GM10266 (cell line): ENCODE measurements at regions not wholly inside any gene's neighbourhood (a gene's known extent, or its start where the extent isn't known, plus 50 kb on each side); places are given as distances from the start of the nearest gene placed in this dataset.

Experiments
- DNase-seq: peaks from one replicate; pipeline ENCODE4 v3.0.0; 2012; ENCODE audit errors: extremely low spot score
- CTCF ChIP-seq: IDR thresholded peaks from 2 replicates; pipeline ENCODE4 v1.5.1; 2012; ENCODE audit warnings: mild to moderate bottlenecking, low read depth; ENCODE audit not compliant: control insufficient read depth, insufficient read depth; ENCODE audit errors: missing control alignments

- TF ChIP-seq CTCF = no peak
- DNase-seq = no peak
Measured at GRCh38 chr12:85676816-85677749, 159.1 kb downstream of the RASSF9 start.

GRCh38 chr12:85679296-85679695 lies 156.9 kb downstream of the RASSF9 start:
- no peak for DNase-seq
- TF ChIP-seq CTCF = no peak

GRCh38 chr12:85680881-85681280 lies 155.3 kb downstream of the RASSF9 start:
- no peak for TF ChIP-seq CTCF
- DNase-seq = no peak

GRCh38 chr12:85681333-85681732 lies 154.9 kb downstream of the RASSF9 start:
- TF ChIP-seq CTCF = no peak
- no peak for DNase-seq

- DNase-seq = no peak
- TF ChIP-seq CTCF = no peak
Measured at GRCh38 chr12:85683051-85683450, 153.2 kb downstream of the RASSF9 start.

GRCh38 chr12:85688837-85689236 lies 147.4 kb downstream of the RASSF9 start:
- no peak for TF ChIP-seq CTCF
- no peak for DNase-seq

- no peak for DNase-seq
- no peak for TF ChIP-seq CTCF
Measured at GRCh38 chr12:85690146-85690545, 146.1 kb downstream of the RASSF9 start.
